OCI-LY3 (cell line): ENCODE measurements at regions not wholly inside any gene's neighbourhood (a gene's known extent, or its start where the extent isn't known, plus 50 kb on each side); places are given as distances from the start of the nearest gene placed in this dataset.

Source experiments
- H2AFZ ChIP-seq: fragments of 200-600, 300-600 bp; shearing (Covaris generic); 2 replicates; pipeline ENCODE4 v1.6.0; 2014; ENCODE audit warnings: antibody characterized with exemption, low read depth, low read length
- H3K27ac ChIP-seq: fragments of 200-600, 300-600 bp; sonication (generic); 2 replicates; pipeline ENCODE4 v1.5.1; 2014; ENCODE audit warnings: mild to moderate bottlenecking, low read length, moderate library complexity, mixed read lengths
- H3K27me3 ChIP-seq: fragments of 200-600, 300-600 bp; sonication (generic); 2 replicates; pipeline ENCODE4 v1.6.1; 2014; ENCODE audit warnings: low read depth, low read length, mixed read lengths
- H3K36me3 ChIP-seq: fragments of 200-600, 300-600 bp; sonication (generic); replicated peaks from 2 replicates; pipeline ENCODE3; 2014; ENCODE audit warnings: low read depth, low read length, mixed read lengths
- H3K4me1 ChIP-seq: fragments of 300-600, 200-600 bp; sonication (generic); 2 replicates; pipeline ENCODE4 v1.6.1; 2014; ENCODE audit warnings: low read length, mixed read lengths
- H3K4me2 ChIP-seq: fragments of 200-600, 300-600 bp; sonication (generic); 2 replicates; pipeline ENCODE4 v1.6.1; 2014; ENCODE audit warnings: low read length, mixed read lengths
- H3K4me3 ChIP-seq: fragments of 300-600, 200-600 bp; sonication (generic); 2 replicates; pipeline ENCODE4 v1.5.1; 2014; ENCODE audit warnings: antibody characterized with exemption, mild to moderate bottlenecking, low read length, moderate library complexity
- H3K79me2 ChIP-seq: fragments of 300-600, 200-600 bp; shearing (Covaris generic); 2 replicates; pipeline ENCODE4 v1.6.1; 2014; ENCODE audit warnings: mild to moderate bottlenecking, low read length, mixed read lengths
- H3K9ac ChIP-seq: fragments of 300-600, 200-600 bp; shearing (Covaris generic); 2 replicates; pipeline ENCODE4 v1.6.0; 2014; ENCODE audit warnings: mild to moderate bottlenecking, low read length, moderate library complexity
- H3K9me3 ChIP-seq: fragments of 200-600, 300-600 bp; shearing (Covaris generic); 2 replicates; pipeline ENCODE4 v1.6.1; 2014; ENCODE audit warnings: low read length, mixed read lengths; ENCODE audit not compliant: insufficient read depth
- H4K20me1 ChIP-seq: fragments of 200-600, 300-600 bp; sonication (generic); 2 replicates; pipeline ENCODE4 v1.6.1; 2016; ENCODE audit warnings: low read length, mixed read lengths; ENCODE audit not compliant: insufficient read depth
- EZH2phosphoT487 ChIP-seq: fragments of 200-600 bp; shearing (Covaris generic); IDR thresholded peaks from 2 replicates; pipeline ENCODE4 v1.6.1; 2018; ENCODE audit warnings: antibody characterized with exemption, mixed run types, low read depth
- TF ChIP-seq, protein P1 (sequence below): fragments of 200-600, 300-600 bp; sonication (generic); IDR thresholded peaks from 2 replicates; pipeline ENCODE4 v1.5.1; 2014; ENCODE audit warnings: antibody characterized with exemption, low read length, low read depth

DNA sequence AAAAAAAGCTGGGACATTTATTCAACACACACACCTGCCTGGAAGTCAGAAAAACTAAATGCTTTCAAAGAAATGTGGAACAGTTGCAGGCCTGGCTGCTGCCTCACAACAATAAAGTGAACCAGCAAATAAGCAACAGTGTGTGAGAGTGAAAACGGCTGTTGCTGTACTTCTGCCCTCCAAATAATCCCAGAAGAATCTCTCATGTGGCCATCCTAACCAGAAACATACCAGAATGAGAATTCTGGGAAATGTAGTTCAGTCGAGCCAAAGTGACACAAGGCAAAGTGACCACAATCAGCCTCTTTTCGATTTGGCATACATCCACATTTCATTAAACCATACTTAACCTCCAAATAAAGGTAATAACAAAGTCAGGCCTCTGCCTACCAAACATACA lies 204.5 kb downstream of the SLC7A11 start:
- TF ChIP-seq, protein P1, sequence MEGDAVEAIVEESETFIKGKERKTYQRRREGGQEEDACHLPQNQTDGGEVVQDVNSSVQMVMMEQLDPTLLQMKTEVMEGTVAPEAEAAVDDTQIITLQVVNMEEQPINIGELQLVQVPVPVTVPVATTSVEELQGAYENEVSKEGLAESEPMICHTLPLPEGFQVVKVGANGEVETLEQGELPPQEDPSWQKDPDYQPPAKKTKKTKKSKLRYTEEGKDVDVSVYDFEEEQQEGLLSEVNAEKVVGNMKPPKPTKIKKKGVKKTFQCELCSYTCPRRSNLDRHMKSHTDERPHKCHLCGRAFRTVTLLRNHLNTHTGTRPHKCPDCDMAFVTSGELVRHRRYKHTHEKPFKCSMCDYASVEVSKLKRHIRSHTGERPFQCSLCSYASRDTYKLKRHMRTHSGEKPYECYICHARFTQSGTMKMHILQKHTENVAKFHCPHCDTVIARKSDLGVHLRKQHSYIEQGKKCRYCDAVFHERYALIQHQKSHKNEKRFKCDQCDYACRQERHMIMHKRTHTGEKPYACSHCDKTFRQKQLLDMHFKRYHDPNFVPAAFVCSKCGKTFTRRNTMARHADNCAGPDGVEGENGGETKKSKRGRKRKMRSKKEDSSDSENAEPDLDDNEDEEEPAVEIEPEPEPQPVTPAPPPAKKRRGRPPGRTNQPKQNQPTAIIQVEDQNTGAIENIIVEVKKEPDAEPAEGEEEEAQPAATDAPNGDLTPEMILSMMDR, result no peak
- no peak for TF ChIP-seq EZH2phosphoT487
- no peak overlapping the region for H2AFZ ChIP-seq
- H3K27me3 ChIP-seq, result no peaks in the 10 kb centered on the region
- H3K79me2 ChIP-seq, result no peaks in the 10 kb centered on the region
- H3K9ac ChIP-seq, result no peak overlapping the region
- H3K9me3 ChIP-seq, result no peaks in the 10 kb centered on the region
- peaks cover 16% of the 10 kb centered on the region for H3K4me1 ChIP-seq
- no peaks in the 10 kb centered on the region for H4K20me1 ChIP-seq
- no peak overlapping the region for H3K4me2 ChIP-seq
- no peaks in the 10 kb centered on the region for H3K36me3 ChIP-seq
- no peak overlapping the region for H3K4me3 ChIP-seq
- no peak overlapping the region for H3K27ac ChIP-seq

- H3K9me3 ChIP-seq, result no peaks in the 10 kb centered on the region
- peak overlapping the region; percentile 89 for H2AFZ ChIP-seq
- H4K20me1 ChIP-seq, result no peaks in the 10 kb centered on the region
- H3K9ac ChIP-seq, result peak overlapping the region; percentile 16; the same call in 1 of the 2 replicates
- H3K79me2 ChIP-seq, result no peaks in the 10 kb centered on the region
- peaks cover 16% of the 10 kb centered on the region for H3K4me1 ChIP-seq
- H3K4me3 ChIP-seq, result no peak overlapping the region
- H3K27ac ChIP-seq, result peak overlapping the region; percentile 31
- H3K4me2 ChIP-seq, result peak overlapping the region; percentile 54
- no peaks in the 10 kb centered on the region for H3K27me3 ChIP-seq
- H3K36me3 ChIP-seq, result no peaks in the 10 kb centered on the region
- no peak for TF ChIP-seq EZH2phosphoT487
- TF ChIP-seq, protein P1, result peak; percentile 98
Measured at GRCh38 chr4:138035781-138036258, 206.3 kb downstream of the SLC7A11 start.

DNA sequence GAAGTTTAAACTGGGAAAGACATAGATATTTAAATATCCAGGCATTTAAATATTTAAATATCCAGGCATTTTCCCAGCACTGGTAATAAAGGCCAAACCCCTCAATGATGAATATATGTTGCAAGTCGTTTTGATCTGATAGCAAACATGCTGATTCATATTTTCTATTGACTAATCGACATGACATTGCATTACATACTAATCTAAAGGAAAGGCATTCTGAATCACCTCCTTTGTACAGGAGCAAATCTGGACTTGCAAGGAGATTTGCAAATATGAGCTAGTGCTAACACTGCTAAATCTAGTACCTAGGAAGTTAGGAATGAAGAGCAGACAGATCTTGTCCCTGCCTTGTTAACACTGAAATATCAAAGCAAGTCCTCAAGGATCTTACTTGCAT lies 207.3 kb downstream of the SLC7A11 start:
- no peak for TF ChIP-seq EZH2phosphoT487
- TF ChIP-seq, protein P1, result no peak

DNA sequence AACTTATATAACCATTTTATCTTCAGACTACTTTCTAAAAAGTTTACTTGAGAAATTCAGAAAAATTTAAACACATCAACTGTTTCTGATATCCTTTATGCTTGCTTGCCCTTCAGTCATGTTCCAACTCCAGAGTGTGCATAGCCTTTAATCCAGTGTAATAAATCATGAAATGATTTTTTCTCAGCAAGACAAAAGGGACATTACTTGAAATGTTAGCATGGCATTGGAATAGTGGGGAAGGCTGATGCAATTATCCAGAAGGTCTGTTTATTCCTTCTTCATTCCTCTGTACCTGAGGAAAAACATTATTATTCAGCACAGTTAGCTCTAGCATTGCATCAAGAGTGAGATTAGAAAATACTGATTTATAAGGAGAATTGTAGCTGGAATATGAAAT lies 209.9 kb downstream of the SLC7A11 start:
- TF ChIP-seq EZH2phosphoT487, result no peak
- TF ChIP-seq, protein P1, result no peak
- no peaks in the 10 kb centered on the region for H3K27me3 ChIP-seq
- no peak overlapping the region for H3K4me3 ChIP-seq
- no peaks in the 10 kb centered on the region for H4K20me1 ChIP-seq
- no peaks in the 10 kb centered on the region for H3K79me2 ChIP-seq
- no peak overlapping the region for H3K4me2 ChIP-seq
- H3K9me3 ChIP-seq, result no peaks in the 10 kb centered on the region
- peaks cover 16% of the 10 kb centered on the region for H3K4me1 ChIP-seq
- no peak overlapping the region for H3K27ac ChIP-seq
- H3K36me3 ChIP-seq, result no peaks in the 10 kb centered on the region
- no peak overlapping the region for H2AFZ ChIP-seq
- H3K9ac ChIP-seq, result no peak overlapping the region

More for the DNA sequence above, 207.3 kb downstream of the SLC7A11 start:
- no peaks in the 10 kb centered on the region for H3K79me2 ChIP-seq
- peak overlapping the region; percentile 3; the same call in 1 of the 2 replicates for H3K9ac ChIP-seq
- H3K36me3 ChIP-seq, result no peaks in the 10 kb centered on the region
- H3K27me3 ChIP-seq, result no peaks in the 10 kb centered on the region
- H3K4me3 ChIP-seq, result no peak overlapping the region
- peak overlapping the region; percentile 7; the same call in 1 of the 2 replicates for H2AFZ ChIP-seq
- H4K20me1 ChIP-seq, result no peaks in the 10 kb centered on the region
- peaks cover 16% of the 10 kb centered on the region for H3K4me1 ChIP-seq
- no peaks in the 10 kb centered on the region for H3K9me3 ChIP-seq
- peak overlapping the region; percentile 54 for H3K4me2 ChIP-seq
- H3K27ac ChIP-seq, result no peak overlapping the region
